PC-3 (cell line): ENCODE measurements at regions not wholly inside any gene's neighbourhood (a gene's known extent, or its start where the extent isn't known, plus 50 kb on each side); places are given as distances from the start of the nearest gene placed in this dataset.

Source experiments
- CTCF ChIP-seq: fragments of 300-600 bp; sonication (generic); conservative IDR thresholded peaks from 2 replicates; pipeline ENCODE4 v1.5.1; 2017; ENCODE audit warnings: antibody characterized with exemption, low read depth, mild to moderate bottlenecking, low read length
- EZH2 ChIP-seq: fragments of 300-600 bp; sonication (generic); IDR thresholded peaks from one replicate; pipeline ENCODE4 v1.6.1; 2017; ENCODE audit warnings: antibody characterized with exemption, mild to moderate bottlenecking, low read length; ENCODE audit not compliant: unreplicated experiment

- TF ChIP-seq CTCF (no peak), EZH2 (no peak)
Measured at GRCh38 chr14:66092748-66093147, 393.4 kb upstream of the CCDC196 start.
